ENCODE measurements at regions not wholly inside any gene's neighbourhood (a gene's known extent, or its start where the extent isn't known, plus 50 kb on each side); places are given as distances from the start of the nearest gene placed in this dataset.

DNA sequence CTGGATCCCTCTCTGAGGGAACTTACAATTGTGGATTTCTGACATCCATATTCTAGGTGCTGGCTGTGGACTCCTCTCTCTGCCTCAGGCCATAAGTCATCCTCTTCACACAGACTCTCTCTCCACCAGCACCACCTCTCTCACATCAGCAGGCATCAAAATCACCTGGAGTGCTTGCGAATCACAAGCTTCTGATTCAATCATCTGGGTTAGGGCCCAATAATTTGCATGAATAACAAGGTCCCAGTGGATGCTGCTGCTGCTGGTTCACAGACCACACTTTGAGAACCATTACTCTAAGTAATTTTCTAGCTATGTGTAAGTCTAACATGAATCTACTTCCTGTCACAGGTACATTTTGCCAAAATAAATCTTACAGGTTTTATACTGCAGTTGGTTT, 214.9 kb downstream of the DSEL start:
- no peak overlapping the region for H3K4me3 ChIP-seq
- no peaks in the 10 kb centered on the region for H3K36me3 ChIP-seq (ENCODE audit: insufficient read depth in 1 of 2, low read depth in 1 of 2)
- DNase-seq, result no peak
- no peak for ATAC-seq
- TF ChIP-seq CTCF (IDR thresholded peaks at IDR 0.05), result no peak
- H3K4me1 ChIP-seq, result no peaks in the 10 kb centered on the region
- 92 to 96% (median 93%) methylated on average over 1 of the region's 1 CpG for WGBS, 3 donors
- no peaks in the 10 kb centered on the region for H3K27me3 ChIP-seq (ENCODE audit: insufficient read depth in 3 of 3, low read length in 2 of 3)
- H3K27ac ChIP-seq, result no peak overlapping the region
- intact Hi-C loops (cut with DNase I), result no loop called here
- H3K9me3 ChIP-seq, result no peaks in the 10 kb centered on the region

- Histone ChIP-seq H3K9me3 (no peaks in the 10 kb centered on the region), H3K4me1 (no peaks in the 10 kb centered on the region), H3K27me3 (ENCODE audit: insufficient read depth in 3 of 3, low read length in 2 of 3) (no peaks in the 10 kb centered on the region), H3K27ac (no peak overlapping the region), H3K36me3 (ENCODE audit: insufficient read depth in 1 of 2, low read depth in 1 of 2) (no peaks in the 10 kb centered on the region), H3K4me3 (no peak overlapping the region)
- no peak for TF ChIP-seq CTCF (IDR thresholded peaks at IDR 0.05)
- intact Hi-C loops (cut with DNase I), result no loop called here
- WGBS, 3 donors, result 93 to 94% (median 94%) methylated on average over 4 of the region's 4 CpGs
- DNase-seq (no peak), ATAC-seq (no peak)
Measured at GRCh38 chr18:67300498-67300897, 216.0 kb downstream of the DSEL start.

GRCh38 chr18:67292814-67293213, 223.7 kb downstream of the DSEL start:
- no peaks in the 10 kb centered on the region for H3K27me3 ChIP-seq (ENCODE audit: insufficient read depth in 3 of 3, low read length in 2 of 3)
- WGBS, 3 donors, result 68 to 73% (median 68%) methylated on average over 3 of the region's 3 CpGs
- DNase-seq (no peak), ATAC-seq (no peak)
- intact Hi-C loops (cut with DNase I), result no loop called here
- H3K36me3 ChIP-seq (ENCODE audit: insufficient read depth in 1 of 2, low read depth in 1 of 2), result no peaks in the 10 kb centered on the region
- no peak for TF ChIP-seq CTCF (IDR thresholded peaks at IDR 0.05)
- H3K9me3 ChIP-seq, result no peaks in the 10 kb centered on the region
- H3K4me3 ChIP-seq, result no peak overlapping the region
- H3K27ac ChIP-seq, result no peak overlapping the region
- no peaks in the 10 kb centered on the region for H3K4me1 ChIP-seq

- Histone ChIP-seq H3K27ac (no peak overlapping the region), H3K27me3 (ENCODE audit: insufficient read depth in 3 of 3, low read length in 2 of 3) (no peaks in the 10 kb centered on the region), H3K9me3 (no peaks in the 10 kb centered on the region), H3K4me3 (no peak overlapping the region), H3K36me3 (ENCODE audit: insufficient read depth in 1 of 2, low read depth in 1 of 2) (no peaks in the 10 kb centered on the region), H3K4me1 (no peaks in the 10 kb centered on the region)
- no peak for TF ChIP-seq CTCF (IDR thresholded peaks at IDR 0.05)
- intact Hi-C loops (cut with DNase I), result no loop called here
- ATAC-seq (no peak), DNase-seq (no peak)
- WGBS, 3 donors, result 80 to 92% (median 92%) methylated on average over 4 of the region's 4 CpGs
Measured at GRCh38 chr18:67290421-67290820, 226.1 kb downstream of the DSEL start.

GRCh38 chr18:67285583-67285982, 230.9 kb downstream of the DSEL start:
- DNase-seq (no peak), ATAC-seq (no peak)
- no peaks in the 10 kb centered on the region for H3K9me3 ChIP-seq
- WGBS, 3 donors, result 88 to 91% (median 91%) methylated on average over 2 of the region's 2 CpGs
- intact Hi-C loops (cut with DNase I), result no loop called here
- no peaks in the 10 kb centered on the region for H3K27me3 ChIP-seq (ENCODE audit: insufficient read depth in 3 of 3, low read length in 2 of 3)
- H3K4me3 ChIP-seq, result no peak overlapping the region
- TF ChIP-seq CTCF (IDR thresholded peaks at IDR 0.05), result no peak
- H3K27ac ChIP-seq, result no peak overlapping the region
- H3K4me1 ChIP-seq, result no peaks in the 10 kb centered on the region
- no peaks in the 10 kb centered on the region for H3K36me3 ChIP-seq (ENCODE audit: insufficient read depth in 1 of 2, low read depth in 1 of 2)
